ENCODE measurements at regions not wholly inside any gene's neighbourhood (a gene's known extent, or its start where the extent isn't known, plus 50 kb on each side); places are given as distances from the start of the nearest gene placed in this dataset.

GRCh38 chr7:18154726-18155125 lies 127.1 kb upstream of the PRPS1L1 start:
- TF ChIP-seq, protein P1, sequence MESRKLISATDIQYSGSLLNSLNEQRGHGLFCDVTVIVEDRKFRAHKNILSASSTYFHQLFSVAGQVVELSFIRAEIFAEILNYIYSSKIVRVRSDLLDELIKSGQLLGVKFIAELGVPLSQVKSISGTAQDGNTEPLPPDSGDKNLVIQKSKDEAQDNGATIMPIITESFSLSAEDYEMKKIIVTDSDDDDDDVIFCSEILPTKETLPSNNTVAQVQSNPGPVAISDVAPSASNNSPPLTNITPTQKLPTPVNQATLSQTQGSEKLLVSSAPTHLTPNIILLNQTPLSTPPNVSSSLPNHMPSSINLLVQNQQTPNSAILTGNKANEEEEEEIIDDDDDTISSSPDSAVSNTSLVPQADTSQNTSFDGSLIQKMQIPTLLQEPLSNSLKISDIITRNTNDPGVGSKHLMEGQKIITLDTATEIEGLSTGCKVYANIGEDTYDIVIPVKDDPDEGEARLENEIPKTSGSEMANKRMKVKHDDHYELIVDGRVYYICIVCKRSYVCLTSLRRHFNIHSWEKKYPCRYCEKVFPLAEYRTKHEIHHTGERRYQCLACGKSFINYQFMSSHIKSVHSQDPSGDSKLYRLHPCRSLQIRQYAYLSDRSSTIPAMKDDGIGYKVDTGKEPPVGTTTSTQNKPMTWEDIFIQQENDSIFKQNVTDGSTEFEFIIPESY (CRISPR knock-in tag; IDR thresholded peaks at IDR 0.05): no peak
- TF ChIP-seq, protein P2, sequence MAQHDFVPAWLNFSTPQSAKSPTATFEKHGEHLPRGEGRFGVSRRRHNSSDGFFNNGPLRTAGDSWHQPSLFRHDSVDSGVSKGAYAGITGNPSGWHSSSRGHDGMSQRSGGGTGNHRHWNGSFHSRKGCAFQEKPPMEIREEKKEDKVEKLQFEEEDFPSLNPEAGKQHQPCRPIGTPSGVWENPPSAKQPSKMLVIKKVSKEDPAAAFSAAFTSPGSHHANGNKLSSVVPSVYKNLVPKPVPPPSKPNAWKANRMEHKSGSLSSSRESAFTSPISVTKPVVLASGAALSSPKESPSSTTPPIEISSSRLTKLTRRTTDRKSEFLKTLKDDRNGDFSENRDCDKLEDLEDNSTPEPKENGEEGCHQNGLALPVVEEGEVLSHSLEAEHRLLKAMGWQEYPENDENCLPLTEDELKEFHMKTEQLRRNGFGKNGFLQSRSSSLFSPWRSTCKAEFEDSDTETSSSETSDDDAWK (CRISPR knock-in tag; IDR thresholded peaks at IDR 0.05): no peak
- TF ChIP-seq FOXA1 (IDR thresholded peaks at IDR 0.05): no peak
- no peak for TF ChIP-seq FOXA1 (CRISPR knock-in tag; IDR thresholded peaks at IDR 0.05)
- no peak for TF ChIP-seq ZNF543 (CRISPR knock-in tag; IDR thresholded peaks at IDR 0.05)
- no peak for TF ChIP-seq CEBPG (CRISPR knock-in tag; IDR thresholded peaks at IDR 0.05)
- TF ChIP-seq SIN3A (IDR thresholded peaks at IDR 0.05; ENCODE audit: borderline replicate concordance, low read depth, low read length): no peak
- TF ChIP-seq, protein P3, sequence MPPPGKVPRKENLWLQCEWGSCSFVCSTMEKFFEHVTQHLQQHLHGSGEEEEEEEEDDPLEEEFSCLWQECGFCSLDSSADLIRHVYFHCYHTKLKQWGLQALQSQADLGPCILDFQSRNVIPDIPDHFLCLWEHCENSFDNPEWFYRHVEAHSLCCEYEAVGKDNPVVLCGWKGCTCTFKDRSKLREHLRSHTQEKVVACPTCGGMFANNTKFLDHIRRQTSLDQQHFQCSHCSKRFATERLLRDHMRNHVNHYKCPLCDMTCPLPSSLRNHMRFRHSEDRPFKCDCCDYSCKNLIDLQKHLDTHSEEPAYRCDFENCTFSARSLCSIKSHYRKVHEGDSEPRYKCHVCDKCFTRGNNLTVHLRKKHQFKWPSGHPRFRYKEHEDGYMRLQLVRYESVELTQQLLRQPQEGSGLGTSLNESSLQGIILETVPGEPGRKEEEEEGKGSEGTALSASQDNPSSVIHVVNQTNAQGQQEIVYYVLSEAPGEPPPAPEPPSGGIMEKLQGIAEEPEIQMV (CRISPR knock-in tag; IDR thresholded peaks at IDR 0.05; ENCODE audit: low read depth): no peak
- TF ChIP-seq ATAD3A (CRISPR knock-in tag; IDR thresholded peaks at IDR 0.05): no peak
- TF ChIP-seq JUNB (CRISPR knock-in tag; IDR thresholded peaks at IDR 0.05; ENCODE audit: borderline replicate concordance): no peak
